Astrocyte of the cerebellum (primary cell): ENCODE measurements at regions not wholly inside any gene's neighbourhood (a gene's known extent, or its start where the extent isn't known, plus 50 kb on each side); places are given as distances from the start of the nearest gene placed in this dataset.
A peak's percentile ranks its signal among the peaks of the same experiment; 100 is the strongest.

ENCODE experiments used
- DNase-seq: peaks from one replicate; pipeline ENCODE4 v3.0.0-alpha.2; 2011; ENCODE audit warnings: low read depth
- H3K4me3 ChIP-seq: 2 replicates; pipeline ENCODE4 v1.5.1; 2011; ENCODE audit warnings: mild to moderate bottlenecking, low read depth, low read length, moderate library complexity
- in situ Hi-C: cut with HindIII; loops from 2 replicates; pipeline ENCODE4 v1.10.0; 2017; ENCODE audit warnings: low sequenced_read_pairs
- TF ChIP-seq, protein P1 (sequence below): IDR thresholded peaks from 2 replicates; pipeline ENCODE4 v1.5.1; 2012; ENCODE audit warnings: low read length, low read depth, moderate library complexity, mild to moderate bottlenecking; ENCODE audit errors: missing control alignments

GRCh38 chr15:56534728-56535127 is 69.8 kb upstream of the MNS1 start:
- in situ Hi-C loops: no loop called here
- DNase-seq: no peak
- TF ChIP-seq, protein P1, sequence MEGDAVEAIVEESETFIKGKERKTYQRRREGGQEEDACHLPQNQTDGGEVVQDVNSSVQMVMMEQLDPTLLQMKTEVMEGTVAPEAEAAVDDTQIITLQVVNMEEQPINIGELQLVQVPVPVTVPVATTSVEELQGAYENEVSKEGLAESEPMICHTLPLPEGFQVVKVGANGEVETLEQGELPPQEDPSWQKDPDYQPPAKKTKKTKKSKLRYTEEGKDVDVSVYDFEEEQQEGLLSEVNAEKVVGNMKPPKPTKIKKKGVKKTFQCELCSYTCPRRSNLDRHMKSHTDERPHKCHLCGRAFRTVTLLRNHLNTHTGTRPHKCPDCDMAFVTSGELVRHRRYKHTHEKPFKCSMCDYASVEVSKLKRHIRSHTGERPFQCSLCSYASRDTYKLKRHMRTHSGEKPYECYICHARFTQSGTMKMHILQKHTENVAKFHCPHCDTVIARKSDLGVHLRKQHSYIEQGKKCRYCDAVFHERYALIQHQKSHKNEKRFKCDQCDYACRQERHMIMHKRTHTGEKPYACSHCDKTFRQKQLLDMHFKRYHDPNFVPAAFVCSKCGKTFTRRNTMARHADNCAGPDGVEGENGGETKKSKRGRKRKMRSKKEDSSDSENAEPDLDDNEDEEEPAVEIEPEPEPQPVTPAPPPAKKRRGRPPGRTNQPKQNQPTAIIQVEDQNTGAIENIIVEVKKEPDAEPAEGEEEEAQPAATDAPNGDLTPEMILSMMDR: no peak
- no peak overlapping the region for H3K4me3 ChIP-seq

DNA sequence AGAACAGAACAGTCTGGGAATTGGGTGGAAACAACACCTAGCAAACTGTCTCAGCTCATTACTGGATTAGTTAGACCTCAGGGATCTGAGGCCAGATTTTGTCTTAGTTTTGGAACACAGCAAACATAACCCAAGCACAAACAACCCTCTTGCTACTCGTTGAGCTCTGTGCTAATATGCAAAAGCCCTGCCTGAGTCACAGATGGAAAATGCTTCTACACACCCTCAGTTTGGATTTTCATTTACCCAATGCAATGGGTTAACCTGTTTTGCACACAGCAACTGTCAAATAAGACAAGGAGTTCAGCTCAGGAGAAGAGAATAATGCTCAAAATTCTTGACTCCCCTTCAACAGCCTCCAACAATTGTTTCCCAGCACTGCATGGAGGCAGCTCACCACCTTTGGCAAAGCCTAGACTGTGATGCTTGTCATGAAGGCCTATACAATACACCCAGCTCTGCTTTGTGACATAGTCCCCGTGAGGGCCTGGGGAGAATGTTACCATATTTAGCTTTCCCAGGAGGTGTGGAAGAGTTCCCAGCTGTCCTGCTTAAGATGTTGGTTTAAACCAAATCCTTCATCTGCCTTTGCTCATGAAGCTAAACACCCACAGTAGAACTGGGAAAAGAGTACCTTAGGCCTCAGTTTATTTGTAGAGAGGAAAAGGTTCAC is 68.9 kb upstream of the MNS1 start:
- no peak for DNase-seq
- no peak overlapping the region for H3K4me3 ChIP-seq
- TF ChIP-seq, protein P1: no peak
- in situ Hi-C loops: no loop called here

DNA sequence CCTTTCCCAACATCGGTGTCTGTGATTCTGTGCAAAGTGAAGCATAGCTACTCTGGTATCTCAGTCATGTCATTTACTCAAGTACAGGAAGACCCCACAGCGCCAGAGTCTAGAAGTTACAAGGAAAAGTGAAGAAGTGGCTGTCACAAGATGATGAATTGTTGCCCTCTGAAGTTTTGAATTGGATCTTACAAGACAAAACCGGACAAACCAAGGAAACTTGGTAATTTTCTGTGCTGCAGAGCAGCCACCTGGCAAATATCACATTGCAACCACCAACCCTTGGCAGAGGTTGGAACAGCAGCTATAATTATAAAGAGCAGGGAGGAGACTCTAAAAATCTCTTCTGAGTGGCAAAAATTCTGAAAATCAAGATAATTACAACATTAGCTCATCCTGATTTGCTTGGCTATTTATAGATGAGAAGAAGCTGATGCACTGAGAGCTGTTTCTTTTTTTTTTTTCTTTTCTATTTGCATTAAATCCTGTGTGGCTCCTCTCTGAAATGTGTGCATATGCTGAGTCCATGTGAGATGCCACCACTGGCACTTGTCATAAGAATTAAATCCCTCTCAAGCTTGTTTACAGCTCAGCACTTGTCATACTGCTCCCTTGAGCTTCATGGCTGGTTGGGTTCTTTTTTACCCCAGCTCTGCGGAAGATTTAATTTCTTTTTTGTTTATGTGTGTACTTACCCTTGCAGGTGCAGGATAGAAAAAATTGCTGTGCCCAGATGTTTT is 68.0 kb upstream of the MNS1 start:
- DNase-seq: peak; percentile 11
- no peak overlapping the region for H3K4me3 ChIP-seq
- TF ChIP-seq, protein P1: no peak
- in situ Hi-C loops: no loop called here

DNA sequence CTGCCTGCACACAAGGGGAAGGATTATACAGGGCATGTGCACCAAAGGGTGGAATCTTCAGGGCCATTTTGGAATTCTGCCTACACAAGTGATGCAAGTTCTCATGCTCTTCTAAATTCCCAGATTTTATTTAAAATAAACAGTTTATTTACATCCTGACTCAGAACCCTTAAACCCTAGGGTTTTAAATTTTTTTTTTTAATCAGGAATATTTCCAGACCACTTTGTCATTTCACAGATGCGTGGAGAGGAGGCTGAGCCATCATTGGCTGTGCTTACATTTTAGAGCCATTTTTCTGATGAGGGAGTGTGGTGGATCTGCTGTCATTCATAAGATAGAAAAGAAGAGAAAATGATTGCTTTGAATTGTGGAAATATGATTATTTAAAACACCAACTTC is 65.2 kb upstream of the MNS1 start:
- in situ Hi-C loops: no loop called here
- no peak for DNase-seq
- TF ChIP-seq, protein P1: no peak
- no peak overlapping the region for H3K4me3 ChIP-seq

DNA sequence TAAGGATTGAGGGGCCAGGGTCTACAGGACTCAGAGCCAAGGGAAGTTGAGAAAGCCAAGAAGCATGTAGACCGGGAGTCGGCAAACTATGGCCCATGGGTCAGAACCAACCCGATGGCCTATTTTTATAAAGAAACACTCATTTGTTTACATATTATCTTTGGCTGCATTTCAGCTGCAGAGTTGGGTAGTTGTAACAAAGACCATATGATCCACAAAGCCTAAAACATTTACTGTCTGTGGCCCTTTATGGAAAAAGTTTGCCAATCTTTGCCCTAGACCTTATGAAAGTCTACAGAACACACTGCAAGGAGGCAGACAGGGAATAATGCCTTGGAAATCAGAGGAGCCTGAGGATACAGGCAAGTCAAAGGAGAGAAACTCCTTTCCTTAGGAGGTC is 63.2 kb upstream of the MNS1 start:
- in situ Hi-C loops: no loop called here
- H3K4me3 ChIP-seq: no peak overlapping the region
- TF ChIP-seq, protein P1: no peak
- DNase-seq: no peak

- TF ChIP-seq, protein P1: no peak
- H3K4me3 ChIP-seq: no peak overlapping the region
- peak; percentile 32 for DNase-seq
- in situ Hi-C loops: no loop called here
Observed at GRCh38 chr15:56524915-56525314, 60.0 kb upstream of the MNS1 start.
